NT2/D1 (cell line): ENCODE measurements at regions not wholly inside any gene's neighbourhood (a gene's known extent, or its start where the extent isn't known, plus 50 kb on each side); places are given as distances from the start of the nearest gene placed in this dataset.

Source experiments
- DNase-seq: peaks from one replicate; pipeline ENCODE4 v3.0.0-alpha.2; 2011; ENCODE audit warnings: low read depth, low spot score
- H3K27me3 ChIP-seq: 2 replicates; pipeline ENCODE4 v1.6.0; 2011; ENCODE audit warnings: mild to moderate bottlenecking; ENCODE audit not compliant: insufficient read length, insufficient read depth
- H3K36me3 ChIP-seq: 2 replicates; pipeline ENCODE4 v1.6.1; 2011; ENCODE audit warnings: mild to moderate bottlenecking, low read length, mixed read lengths; ENCODE audit not compliant: insufficient read depth, insufficient read length
- H3K4me1 ChIP-seq: 2 replicates; pipeline ENCODE4 v1.5.1; 2011; ENCODE audit not compliant: insufficient read depth, insufficient read length
- H3K4me3 ChIP-seq: 2 replicates; pipeline ENCODE4 v1.5.1; 2011; ENCODE audit warnings: low read depth; ENCODE audit not compliant: insufficient read length
- H3K9ac ChIP-seq: 2 replicates; pipeline ENCODE4 v1.6.0; 2011; ENCODE audit warnings: low read depth; ENCODE audit not compliant: insufficient read length
- H3K9me3 ChIP-seq: 2 replicates; pipeline ENCODE4 v1.5.1; 2011; ENCODE audit warnings: mild to moderate bottlenecking, low read length; ENCODE audit not compliant: insufficient read depth
- SUZ12 ChIP-seq: IDR thresholded peaks from 2 replicates; pipeline ENCODE4 v1.6.1; 2011; ENCODE audit not compliant: insufficient read length, insufficient read depth; ENCODE audit errors: extremely low read depth
- YY1 ChIP-seq: IDR thresholded peaks from 2 replicates; pipeline ENCODE4 v1.6.1; 2011; ENCODE audit not compliant: insufficient read length, insufficient read depth
- ZNF274 ChIP-seq: IDR thresholded peaks from 2 replicates; pipeline ENCODE4 v1.6.1; 2011; ENCODE audit warnings: mild to moderate bottlenecking, low read depth, low read length

GRCh38 chr17:14595656-14596055 is 294.8 kb downstream of the HS3ST3B1 start:
- no peak for DNase-seq
- no peaks in the 10 kb centered on the region for H3K27me3 ChIP-seq
- TF ChIP-seq YY1 (no peak), ZNF274 (no peak), SUZ12 (no peak)

GRCh38 chr17:14594690-14595089 is 293.8 kb downstream of the HS3ST3B1 start:
- Histone ChIP-seq H3K27me3 (no peaks in the 10 kb centered on the region), H3K9me3 (no peaks in the 10 kb centered on the region), H3K9ac (no peak overlapping the region), H3K4me1 (no peaks in the 10 kb centered on the region), H3K4me3 (no peak overlapping the region), H3K36me3 (no peaks in the 10 kb centered on the region)
- no peak for DNase-seq
- no peak for TF ChIP-seq YY1
- TF ChIP-seq SUZ12, result no peak
- TF ChIP-seq ZNF274, result no peak

More at GRCh38 chr17:14595656-14596055, 294.8 kb downstream of the HS3ST3B1 start:
- no peaks in the 10 kb centered on the region for H3K36me3 ChIP-seq
- H3K4me3 ChIP-seq, result no peak overlapping the region
- H3K9me3 ChIP-seq, result no peaks in the 10 kb centered on the region
- no peaks in the 10 kb centered on the region for H3K4me1 ChIP-seq
- no peak overlapping the region for H3K9ac ChIP-seq

GRCh38 chr17:14593956-14594355 is 293.1 kb downstream of the HS3ST3B1 start:
- TF ChIP-seq ZNF274 (no peak), YY1 (no peak), SUZ12 (no peak)
- Histone ChIP-seq H3K4me3 (no peak overlapping the region), H3K9me3 (no peaks in the 10 kb centered on the region), H3K36me3 (no peaks in the 10 kb centered on the region), H3K27me3 (no peaks in the 10 kb centered on the region), H3K9ac (no peak overlapping the region), H3K4me1 (no peaks in the 10 kb centered on the region)
- no peak for DNase-seq

- no peak for DNase-seq
- H3K9me3 ChIP-seq, result no peaks in the 10 kb centered on the region
- no peak overlapping the region for H3K4me3 ChIP-seq
- TF ChIP-seq ZNF274, result no peak
- no peak for TF ChIP-seq YY1
- TF ChIP-seq SUZ12, result no peak
- H3K4me1 ChIP-seq, result no peaks in the 10 kb centered on the region
- H3K36me3 ChIP-seq, result no peaks in the 10 kb centered on the region
- no peaks in the 10 kb centered on the region for H3K27me3 ChIP-seq
- H3K9ac ChIP-seq, result no peak overlapping the region
These were observed 289.8 kb downstream of the HS3ST3B1 start for GRCh38 chr17:14590459-14591250.

GRCh38 chr17:14585099-14585498 is 284.2 kb downstream of the HS3ST3B1 start:
- TF ChIP-seq YY1, result no peak
- TF ChIP-seq ZNF274, result no peak

GRCh38 chr17:14582996-14583395 is 282.1 kb downstream of the HS3ST3B1 start:
- H3K9ac ChIP-seq, result no peak overlapping the region
- no peaks in the 10 kb centered on the region for H3K4me1 ChIP-seq
- TF ChIP-seq SUZ12, result no peak
- no peak for TF ChIP-seq ZNF274
- TF ChIP-seq YY1, result no peak
- no peaks in the 10 kb centered on the region for H3K27me3 ChIP-seq
- H3K4me3 ChIP-seq, result no peak overlapping the region
- DNase-seq, result no peak
- no peaks in the 10 kb centered on the region for H3K9me3 ChIP-seq
- H3K36me3 ChIP-seq, result no peaks in the 10 kb centered on the region

More at GRCh38 chr17:14585099-14585498, 284.2 kb downstream of the HS3ST3B1 start:
- H3K9ac ChIP-seq, result no peak overlapping the region
- H3K4me1 ChIP-seq, result no peaks in the 10 kb centered on the region
- no peak for DNase-seq
- H3K4me3 ChIP-seq, result no peak overlapping the region
- no peaks in the 10 kb centered on the region for H3K9me3 ChIP-seq
- H3K36me3 ChIP-seq, result no peaks in the 10 kb centered on the region
- no peaks in the 10 kb centered on the region for H3K27me3 ChIP-seq

- Histone ChIP-seq H3K27me3 (no peaks in the 10 kb centered on the region), H3K9ac (no peak overlapping the region), H3K9me3 (no peaks in the 10 kb centered on the region), H3K4me3 (no peak overlapping the region), H3K4me1 (no peaks in the 10 kb centered on the region), H3K36me3 (no peaks in the 10 kb centered on the region)
- TF ChIP-seq YY1 (no peak), ZNF274 (no peak), SUZ12 (no peak)
- no peak for DNase-seq
These were observed 280.4 kb downstream of the HS3ST3B1 start for GRCh38 chr17:14581186-14581830.
